Endodermal cell (in vitro differentiated cells): ENCODE measurements at regions not wholly inside any gene's neighbourhood (a gene's known extent, or its start where the extent isn't known, plus 50 kb on each side); places are given as distances from the start of the nearest gene placed in this dataset.

Source experiments
- DNase-seq: peaks from one replicate; pipeline ENCODE4 v3.0.0-alpha.2; 2017
- H3K27ac ChIP-seq: 2 replicates; pipeline ENCODE4 v1.5.1; 2013; ENCODE audit warnings: mild to moderate bottlenecking, low read depth, low read length, moderate library complexity
- H3K27me3 ChIP-seq: 2 replicates; pipeline ENCODE4 v1.6.1; 2013; ENCODE audit warnings: mild to moderate bottlenecking, low read length, moderate library complexity; ENCODE audit not compliant: insufficient read depth, control insufficient read depth, poor library complexity, severe bottlenecking
- H3K36me3 ChIP-seq: 2 replicates; pipeline ENCODE4 v1.7.0; 2013; ENCODE audit warnings: mild to moderate bottlenecking, low read length, moderate library complexity; ENCODE audit not compliant: control insufficient read depth, insufficient read depth
- H3K4me1 ChIP-seq: one replicate; pipeline ENCODE4 v1.7.0; 2013; ENCODE audit warnings: low read length; ENCODE audit not compliant: control insufficient read depth, insufficient read depth
- H3K4me3 ChIP-seq: 2 replicates; pipeline ENCODE4 v1.5.1; 2013; ENCODE audit warnings: mild to moderate bottlenecking, low read length, moderate library complexity
- H3K9ac ChIP-seq: 2 replicates; pipeline ENCODE4 v1.6.1; 2013; ENCODE audit warnings: mild to moderate bottlenecking, low read length, moderate library complexity; ENCODE audit not compliant: poor library complexity, severe bottlenecking; ENCODE audit errors: extremely low read depth
- H3K9me3 ChIP-seq: 2 replicates; pipeline ENCODE4 v1.6.1; 2013; ENCODE audit warnings: mild to moderate bottlenecking, low read length, moderate library complexity; ENCODE audit not compliant: control insufficient read depth
- H3K27ac Mint-ChIP-seq: 2 replicates; pipeline ENCODE4 v1.8.0; 2020; ENCODE audit warnings: mixed read lengths
- H3K27me3 Mint-ChIP-seq: 2 replicates; pipeline ENCODE4 v1.8.0; 2021; ENCODE audit warnings: mild to moderate bottlenecking, mixed read lengths; ENCODE audit not compliant: insufficient read depth
- H3K36me3 Mint-ChIP-seq: 2 replicates; pipeline ENCODE4 v1.8.0; 2020; ENCODE audit warnings: low read depth, mixed read lengths
- H3K4me1 Mint-ChIP-seq: 2 replicates; pipeline ENCODE4 v1.8.0; 2020; ENCODE audit warnings: mixed read lengths
- H3K4me3 Mint-ChIP-seq: 2 replicates; pipeline ENCODE4 v1.8.0; 2020; ENCODE audit warnings: mild to moderate bottlenecking, moderate library complexity, mixed read lengths
- H3K9me3 Mint-ChIP-seq: 2 replicates; pipeline ENCODE4 v1.8.0; 2020; ENCODE audit warnings: mild to moderate bottlenecking, mixed read lengths
- CTCF ChIP-seq: fragments of 200-600 bp; sonication (generic); conservative IDR thresholded peaks from 2 replicates; pipeline ENCODE4 v1.5.0; 2021; ENCODE audit warnings: antibody characterized with exemption, mild to moderate bottlenecking
- WGBS, 2 experiments: methylation state at CpG; one replicate each; pipeline versions ENCODE4 v1.1.5 to v1.1.7; 2013; ENCODE audit warnings: missing lambda C conversion rate in 2 of 2, mixed read lengths in 1 of 2; ENCODE audit not compliant: insufficient coverage in 1 of 2, insufficient read length in 1 of 2; 5-methylcytosine and 5-hydroxymethylcytosine counted together

DNA sequence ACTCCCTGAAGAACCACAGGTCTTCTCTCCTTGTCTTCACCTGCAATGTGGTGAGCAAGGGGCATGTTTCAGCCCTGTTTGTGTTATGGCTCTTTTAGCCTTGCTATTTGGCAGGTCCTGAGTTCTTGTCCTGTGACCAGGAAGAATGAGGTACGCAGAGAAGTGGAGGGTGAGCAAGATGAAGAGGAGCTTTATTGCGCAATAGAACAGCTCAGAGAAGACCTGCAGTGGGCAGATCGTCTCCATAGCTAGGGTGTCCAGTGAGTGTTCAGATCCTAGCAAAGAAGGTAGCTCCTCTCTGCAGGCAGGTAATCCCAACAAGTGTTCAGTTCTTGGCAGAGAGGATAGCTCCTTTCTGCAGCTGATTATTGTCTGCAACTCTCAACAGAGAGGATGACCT, 672.9 kb downstream of the SH3BGRL start:
- Histone ChIP-seq H3K36me3 (no peaks in the 10 kb centered on the region), H3K27ac (no peak overlapping the region), H3K9me3 (no peaks in the 10 kb centered on the region), H3K9ac (no peak overlapping the region), H3K4me3 (no peak overlapping the region), H3K4me1 (no peaks in the 10 kb centered on the region), H3K27me3 (no peaks in the 10 kb centered on the region)
- DNase-seq, result no peak
- Mint-ChIP-seq H3K9me3 (peaks cover 94% of the 10 kb centered on the region), H3K4me1 (no peaks in the 10 kb centered on the region), H3K36me3 (no peaks in the 10 kb centered on the region), H3K4me3 (no peak overlapping the region), H3K27me3 (no peaks in the 10 kb centered on the region), H3K27ac (no peak overlapping the region)
- WGBS, 2 experiments, result 70 to 77% methylated on average over 2 to 3 of the region's 3 CpGs
- no peak for TF ChIP-seq CTCF

DNA sequence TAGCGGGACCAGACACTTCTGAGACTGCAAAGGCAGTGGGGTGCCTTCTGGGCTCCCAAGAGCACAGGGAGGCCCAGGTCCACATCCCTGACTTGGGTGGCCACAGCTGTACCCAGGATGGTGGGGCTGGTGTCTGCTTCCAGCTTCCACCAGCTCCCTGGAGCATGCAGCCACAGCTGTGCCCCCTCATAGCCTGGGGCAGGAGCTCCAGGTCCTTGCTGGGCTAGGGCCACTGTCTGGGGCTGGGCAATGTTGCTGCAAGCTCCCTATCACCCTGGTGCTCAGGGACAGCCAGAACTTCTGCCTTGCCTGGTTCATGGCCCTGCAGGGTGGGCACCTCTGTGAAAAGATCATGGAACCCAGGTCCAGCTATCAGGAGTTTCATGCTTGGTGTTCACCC, 673.9 kb downstream of the SH3BGRL start:
- 72% methylated on average over 1 of the region's 1 CpG; no CpG with 5 or more reads in 1 of the 2 experiments for WGBS, 2 experiments
- Mint-ChIP-seq H3K9me3 (peaks cover 92% of the 10 kb centered on the region), H3K4me1 (no peaks in the 10 kb centered on the region), H3K36me3 (no peaks in the 10 kb centered on the region), H3K4me3 (no peak overlapping the region), H3K27me3 (no peaks in the 10 kb centered on the region), H3K27ac (no peak overlapping the region)
- H3K27ac ChIP-seq, result no peak overlapping the region
- TF ChIP-seq CTCF, result no peak
- H3K36me3 ChIP-seq, result no peaks in the 10 kb centered on the region
- no peak overlapping the region for H3K4me3 ChIP-seq
- H3K9ac ChIP-seq, result no peak overlapping the region
- H3K9me3 ChIP-seq, result no peaks in the 10 kb centered on the region
- no peaks in the 10 kb centered on the region for H3K27me3 ChIP-seq
- H3K4me1 ChIP-seq, result no peaks in the 10 kb centered on the region
- no peak for DNase-seq

DNA sequence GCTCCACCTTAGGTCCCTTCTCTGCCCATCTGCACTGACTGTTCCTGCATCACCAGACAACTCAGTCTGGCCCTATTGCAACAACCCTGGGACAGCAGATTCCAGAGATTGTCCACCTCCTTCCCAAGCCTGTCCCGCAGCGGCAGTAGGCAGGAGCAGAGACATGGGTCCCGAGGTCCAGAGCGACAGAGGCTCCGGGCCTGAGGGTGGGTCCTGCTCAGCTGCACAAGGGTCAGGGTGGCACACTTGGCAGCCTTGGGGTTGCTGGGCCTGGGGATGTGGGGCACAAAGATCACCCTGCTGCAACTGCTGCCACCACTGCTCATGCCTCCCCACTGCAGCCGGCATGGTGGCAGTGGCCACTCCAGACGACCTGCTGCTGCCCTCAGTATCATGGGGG, 674.5 kb downstream of the SH3BGRL start:
- 79% methylated on average over 7 of the region's 7 CpGs; no CpG with 5 or more reads in 1 of the 2 experiments for WGBS, 2 experiments
- peaks cover 86% of the 10 kb centered on the region for H3K9me3 Mint-ChIP-seq
- Histone ChIP-seq H3K36me3 (no peaks in the 10 kb centered on the region), H3K4me3 (no peak overlapping the region), H3K27me3 (no peaks in the 10 kb centered on the region), H3K9ac (no peak overlapping the region), H3K27ac (no peak overlapping the region), H3K4me1 (no peaks in the 10 kb centered on the region), H3K9me3 (no peaks in the 10 kb centered on the region)
- no peak overlapping the region for H3K27ac Mint-ChIP-seq
- no peaks in the 10 kb centered on the region for H3K36me3 Mint-ChIP-seq
- no peak for TF ChIP-seq CTCF
- H3K4me1 Mint-ChIP-seq, result no peaks in the 10 kb centered on the region
- no peaks in the 10 kb centered on the region for H3K27me3 Mint-ChIP-seq
- no peak for DNase-seq
- no peak overlapping the region for H3K4me3 Mint-ChIP-seq
